Mucosa of rectum (tissue), 2 donors: ENCODE measurements at regions not wholly inside any gene's neighbourhood (a gene's known extent, or its start where the extent isn't known, plus 50 kb on each side); places are given as distances from the start of the nearest gene placed in this dataset.
A peak's percentile ranks its signal among the peaks of the same experiment; 100 is the strongest.

Source experiments
- H3K27ac ChIP-seq, 2 donors: one replicate each; pipeline ENCODE4 v1.7.0; 2013; ENCODE audit warnings: inconsistent platforms in 2 of 2, low read depth in 2 of 2, low read length in 2 of 2
- H3K27me3 ChIP-seq, 2 donors: one replicate each; pipeline ENCODE4 v1.7.0; 2013; ENCODE audit warnings: low read length in 2 of 2; ENCODE audit not compliant: control insufficient read depth in 2 of 2, insufficient read depth in 2 of 2
- H3K36me3 ChIP-seq, 2 donors: one replicate each; pipeline ENCODE4 v1.7.0; 2013; ENCODE audit warnings: low read length in 2 of 2; ENCODE audit not compliant: control insufficient read depth in 2 of 2, insufficient read depth in 2 of 2
- H3K4me1 ChIP-seq, 2 donors: one replicate each; pipeline ENCODE4 v1.7.0; 2013; ENCODE audit warnings: low read length in 2 of 2, mild to moderate bottlenecking in 1 of 2; ENCODE audit not compliant: control insufficient read depth in 2 of 2, insufficient read depth in 2 of 2
- H3K4me3 ChIP-seq, 2 donors: one replicate each; pipeline ENCODE4 v1.7.0; 2013; ENCODE audit warnings: low read length in 2 of 2
- H3K9ac ChIP-seq, 2 donors: one replicate each; pipeline ENCODE4 v1.7.0; 2013; ENCODE audit warnings: low read length in 2 of 2, low read depth in 1 of 2, mild to moderate bottlenecking in 1 of 2
- H3K9me3 ChIP-seq, 2 donors: one replicate each; pipeline ENCODE4 v1.7.0; 2013; ENCODE audit warnings: low read length in 2 of 2; ENCODE audit not compliant: control insufficient read depth in 2 of 2
- donor health status: healthy.
- donor health status: Normal muscosa, but diverticular disease.

DNA sequence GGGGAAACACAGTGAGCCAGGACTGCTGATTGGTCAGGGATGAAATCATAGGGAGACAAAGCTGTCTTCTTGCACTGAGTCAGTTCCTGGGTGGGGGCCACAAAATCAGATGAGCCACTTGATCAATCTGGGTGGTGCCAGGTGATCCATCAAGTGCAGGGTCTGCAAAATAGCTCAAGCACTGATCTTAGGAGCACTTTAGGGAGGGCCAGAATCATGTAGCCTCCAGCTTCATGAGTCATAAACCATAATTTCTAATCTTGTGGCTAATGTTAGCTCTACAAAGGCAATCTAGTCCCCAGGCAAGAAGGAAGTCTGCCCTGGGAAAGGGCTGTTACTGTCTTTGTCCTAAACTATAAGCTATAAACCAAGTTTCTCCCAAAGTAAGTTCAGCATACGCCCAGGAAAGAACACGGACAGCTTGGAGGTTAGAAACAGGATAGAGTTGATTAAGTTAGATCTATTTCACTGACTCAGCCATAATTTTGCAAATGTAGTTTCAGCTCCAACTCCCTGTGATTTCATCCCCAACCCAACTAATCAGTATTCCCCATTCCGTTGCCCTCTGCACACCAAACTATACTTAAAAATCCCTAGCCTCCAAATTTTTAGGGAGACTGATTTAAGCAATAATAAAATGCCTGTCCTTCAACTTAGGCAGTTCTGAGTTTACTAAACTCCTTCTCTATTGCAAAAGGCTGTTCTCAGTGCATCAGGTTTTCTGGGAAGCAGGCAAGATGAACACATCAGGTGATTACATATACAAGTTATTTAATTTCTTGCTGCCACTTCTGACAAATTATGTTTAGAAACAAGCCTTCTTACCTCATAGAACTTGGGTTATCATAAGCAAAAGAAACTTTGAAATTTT, 226.9 kb upstream of the SPOPL start:
- peak overlapping the region; percentile 59 to 79 for H3K27ac ChIP-seq
- H3K4me3 ChIP-seq, result peak overlapping the region; percentile 27 to 36
- H3K4me1 ChIP-seq, result peaks cover 10 to 23% of the 10 kb centered on the region in 2 donors
- H3K27me3 ChIP-seq, result no peaks in the 10 kb centered on the region
- H3K9ac ChIP-seq, result peak overlapping the region in 1 of 2 donors; percentile 19
- no peaks in the 10 kb centered on the region for H3K36me3 ChIP-seq
- no peaks in the 10 kb centered on the region for H3K9me3 ChIP-seq

DNA sequence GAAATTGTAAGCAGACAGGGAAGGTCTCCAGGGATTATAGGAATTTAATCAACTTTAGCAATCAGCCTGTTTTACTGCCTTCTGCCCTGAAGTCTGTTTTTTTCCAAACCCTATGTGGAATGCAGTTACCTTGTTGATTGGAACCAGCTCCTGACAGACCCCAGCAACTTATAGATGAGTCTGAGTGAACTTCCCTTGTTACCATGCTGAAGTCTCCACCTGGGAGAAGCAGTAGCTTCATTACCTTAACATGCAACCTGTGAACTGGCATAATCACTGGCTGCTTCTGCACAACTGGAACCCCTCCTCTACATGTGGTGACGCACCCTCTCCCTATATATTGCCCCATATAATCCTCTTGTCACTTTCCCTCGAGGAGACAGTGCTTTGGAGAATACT, 226.3 kb upstream of the SPOPL start:
- no peaks in the 10 kb centered on the region for H3K27me3 ChIP-seq
- peaks cover 10 to 23% of the 10 kb centered on the region in 2 donors for H3K4me1 ChIP-seq
- H3K27ac ChIP-seq, result peak overlapping the region; percentile 59 to 79
- H3K36me3 ChIP-seq, result no peaks in the 10 kb centered on the region
- no peaks in the 10 kb centered on the region for H3K9me3 ChIP-seq
- peak overlapping the region; percentile 27 to 36 for H3K4me3 ChIP-seq
- H3K9ac ChIP-seq, result peak overlapping the region in 1 of 2 donors; percentile 19

DNA sequence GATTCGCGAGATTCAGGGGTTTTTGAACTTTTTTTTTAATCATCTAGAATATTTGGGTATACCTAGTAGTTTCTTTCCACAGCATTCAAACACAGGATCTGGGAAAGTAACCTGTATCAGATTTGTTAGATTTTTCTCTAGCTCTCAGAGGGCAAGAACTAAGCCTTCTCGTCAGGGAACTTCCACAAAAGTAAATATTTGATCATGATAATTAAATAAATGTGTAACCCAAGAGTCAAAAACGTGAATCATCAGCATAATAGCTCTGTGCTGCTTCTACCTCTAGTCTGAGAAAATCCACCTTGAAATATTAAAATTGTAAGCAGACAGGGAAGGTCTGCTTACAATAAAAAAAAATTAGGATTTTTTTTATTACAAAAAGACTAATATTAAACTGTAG, 225.7 kb upstream of the SPOPL start:
- Histone ChIP-seq H3K27ac (peak overlapping the region; percentile 66 to 79), H3K9ac (no peak overlapping the region)

DNA sequence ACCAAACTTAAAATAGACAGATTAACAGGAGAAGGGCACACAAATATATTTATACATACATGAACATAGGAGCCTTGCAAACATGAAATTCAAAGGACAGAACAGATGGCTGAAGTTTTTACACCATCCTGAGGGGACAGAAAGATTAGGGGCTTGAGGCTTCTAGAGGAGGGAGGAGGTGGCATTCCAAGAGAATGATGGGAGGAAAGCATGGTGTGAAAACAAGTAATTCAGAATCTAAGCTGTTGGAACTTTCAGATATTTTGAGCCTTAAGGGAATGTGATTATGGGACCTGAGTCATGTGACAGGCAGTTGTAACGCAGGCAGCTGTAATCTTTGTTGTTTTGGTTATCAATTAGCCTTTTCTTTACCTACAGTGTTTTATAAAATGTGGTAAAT, 225.2 kb upstream of the SPOPL start:
- Histone ChIP-seq H3K4me3 (peak overlapping the region; percentile 26 to 36), H3K36me3 (no peaks in the 10 kb centered on the region), H3K9me3 (no peaks in the 10 kb centered on the region), H3K27me3 (no peaks in the 10 kb centered on the region), H3K27ac (peak overlapping the region; percentile 66 to 69), H3K9ac (no peak overlapping the region), H3K4me1 (peaks cover 10 to 23% of the 10 kb centered on the region in 2 donors)

More for the DNA sequence above, 225.7 kb upstream of the SPOPL start:
- no peaks in the 10 kb centered on the region for H3K36me3 ChIP-seq
- H3K4me1 ChIP-seq, result peaks cover 10 to 23% of the 10 kb centered on the region in 2 donors
- H3K9me3 ChIP-seq, result no peaks in the 10 kb centered on the region
- no peaks in the 10 kb centered on the region for H3K27me3 ChIP-seq
- no peak overlapping the region for H3K4me3 ChIP-seq

DNA sequence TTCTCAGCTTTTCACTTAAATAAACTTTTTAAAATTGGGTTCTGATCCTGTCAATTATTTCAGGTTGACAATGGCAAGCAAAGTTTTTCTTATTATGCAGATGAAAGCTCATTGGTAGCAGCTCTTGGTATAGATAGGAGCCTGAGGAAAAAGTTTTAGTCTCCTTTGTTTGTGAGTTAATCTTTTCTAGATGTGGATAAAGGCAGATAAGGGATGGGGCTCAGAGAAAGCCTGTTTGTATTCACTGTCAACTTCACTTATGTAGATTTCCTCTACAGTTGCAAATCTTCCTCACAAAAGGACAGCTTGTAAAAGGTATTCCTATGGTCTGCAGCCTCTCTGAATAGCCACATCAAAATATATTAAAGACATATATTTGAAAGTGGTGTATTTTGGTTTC, 224.5 kb upstream of the SPOPL start:
- Histone ChIP-seq H3K27me3 (no peaks in the 10 kb centered on the region), H3K36me3 (no peaks in the 10 kb centered on the region), H3K4me3 (no peak overlapping the region), H3K27ac (peak overlapping the region in 1 of 2 donors; percentile 69), H3K9me3 (no peaks in the 10 kb centered on the region), H3K9ac (no peak overlapping the region), H3K4me1 (peaks cover 10 to 23% of the 10 kb centered on the region in 2 donors)

DNA sequence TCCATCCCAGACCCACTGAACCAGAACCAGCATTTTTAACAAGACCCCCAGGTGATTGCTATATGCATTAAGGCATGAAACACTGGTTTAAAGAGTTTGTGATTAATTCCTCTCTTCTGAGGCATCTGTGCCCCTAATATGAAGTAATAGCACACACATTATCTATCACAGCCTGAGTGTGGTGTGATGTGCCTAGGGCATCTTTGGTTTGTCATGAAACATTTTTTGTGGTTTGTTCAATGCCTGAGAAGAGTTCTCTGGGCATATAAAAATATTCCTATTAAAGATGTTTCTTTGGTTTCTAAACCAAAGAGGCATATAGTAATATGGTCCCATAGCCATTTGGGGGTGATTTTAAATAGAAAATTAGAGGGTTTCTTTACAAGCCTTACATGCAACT, 221.7 kb upstream of the SPOPL start:
- H3K27me3 ChIP-seq, result no peaks in the 10 kb centered on the region
- peaks cover 4 to 15% of the 10 kb centered on the region in 2 donors for H3K4me1 ChIP-seq
- no peak overlapping the region for H3K4me3 ChIP-seq
- H3K36me3 ChIP-seq, result no peaks in the 10 kb centered on the region
- no peak overlapping the region for H3K9ac ChIP-seq
- no peaks in the 10 kb centered on the region for H3K9me3 ChIP-seq
- no peak overlapping the region for H3K27ac ChIP-seq

DNA sequence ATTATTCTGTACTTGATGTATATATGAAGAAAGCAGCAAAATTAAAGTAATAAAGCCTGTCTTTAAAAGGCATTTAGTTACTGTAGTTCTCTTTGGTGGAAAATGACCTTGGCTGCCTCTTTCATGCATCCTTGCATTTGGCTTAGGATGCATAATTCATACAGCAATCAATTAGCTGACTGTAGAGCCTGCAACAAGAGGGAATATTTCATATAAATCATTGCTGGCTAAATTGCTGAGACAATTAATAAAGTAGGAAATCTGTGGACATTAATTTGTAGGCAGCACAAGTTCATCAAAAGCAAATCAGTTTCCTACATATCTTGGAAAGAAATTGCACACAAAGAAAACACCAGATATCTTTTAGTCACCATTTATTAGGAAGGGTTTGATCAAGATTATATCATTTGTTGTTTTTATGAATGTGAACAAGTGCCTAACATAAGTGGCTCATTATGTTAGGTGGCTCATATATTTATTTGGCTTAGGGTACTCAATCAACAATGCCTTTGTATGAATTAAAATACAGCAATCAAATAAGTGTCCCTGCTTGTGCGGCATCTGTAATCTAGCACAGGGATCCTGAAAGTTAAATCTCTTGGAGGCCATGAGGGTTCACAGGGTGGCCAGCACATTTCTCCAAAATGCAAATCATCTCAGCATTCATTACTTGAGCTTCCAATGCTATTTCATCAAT, 220.4 kb upstream of the SPOPL start:
- Histone ChIP-seq H3K36me3 (no peaks in the 10 kb centered on the region), H3K9ac (no peak overlapping the region), H3K27me3 (no peaks in the 10 kb centered on the region), H3K9me3 (no peaks in the 10 kb centered on the region), H3K27ac (no peak overlapping the region), H3K4me1 (peaks cover 4% of the 10 kb centered on the region in 2 donors), H3K4me3 (no peak overlapping the region)

DNA sequence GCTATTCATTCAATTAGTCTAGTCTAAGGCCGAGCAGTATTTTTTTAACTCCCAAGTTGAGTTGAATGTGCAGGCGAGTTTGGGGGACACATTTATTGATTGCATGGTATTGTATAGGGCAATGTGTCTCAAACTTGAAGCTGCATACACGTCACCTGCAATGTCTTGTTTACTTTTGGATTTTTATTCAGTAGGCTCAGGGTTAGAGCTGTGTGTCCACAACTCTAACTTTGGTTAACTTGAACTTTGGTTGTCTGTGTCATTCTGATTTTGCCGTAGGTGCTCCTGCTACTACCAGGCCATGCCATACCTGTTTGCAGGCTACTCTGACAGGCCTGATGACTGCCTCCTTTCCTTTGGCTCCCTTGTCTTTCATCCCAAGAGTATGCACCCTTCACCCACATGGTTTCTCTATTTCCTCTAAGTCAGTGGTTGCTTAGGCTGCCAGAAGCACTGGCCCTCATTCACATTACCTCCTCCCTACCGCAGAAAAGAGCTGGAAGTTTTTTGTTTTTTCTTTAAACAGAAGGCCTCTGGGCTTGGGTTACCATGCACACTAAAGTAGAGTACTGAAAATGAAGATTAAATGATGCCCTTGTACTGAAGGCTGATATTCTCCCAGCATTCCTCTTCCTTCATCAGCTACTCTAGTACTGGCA, 219.4 kb upstream of the SPOPL start:
- Histone ChIP-seq H3K9ac (no peak overlapping the region), H3K4me1 (no peaks in the 10 kb centered on the region), H3K36me3 (no peaks in the 10 kb centered on the region), H3K9me3 (no peaks in the 10 kb centered on the region), H3K4me3 (no peak overlapping the region), H3K27me3 (no peaks in the 10 kb centered on the region), H3K27ac (no peak overlapping the region)

DNA sequence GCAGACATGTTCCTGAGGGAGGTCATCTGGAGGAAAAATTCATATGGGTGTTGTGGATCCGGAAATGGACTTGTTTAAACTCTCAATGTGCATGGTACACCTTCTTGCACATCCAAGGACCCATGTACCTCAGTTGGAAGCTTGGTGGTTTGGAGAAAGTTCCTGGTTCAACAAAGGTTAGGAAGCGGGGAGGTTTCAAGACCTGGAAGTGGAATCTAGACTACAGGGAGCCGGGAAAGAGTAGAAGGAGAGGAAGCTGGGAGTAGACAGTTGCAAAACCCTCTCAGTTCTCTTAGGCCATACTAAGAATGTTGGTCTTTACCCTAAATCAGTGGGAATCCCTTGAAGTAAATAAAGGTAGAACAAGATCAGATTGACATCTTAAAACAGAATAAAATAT, 209.8 kb upstream of the SPOPL start:
- Histone ChIP-seq H3K27me3 (no peaks in the 10 kb centered on the region), H3K9ac (no peak overlapping the region), H3K4me1 (no peaks in the 10 kb centered on the region), H3K27ac (no peak overlapping the region), H3K4me3 (no peak overlapping the region), H3K9me3 (no peaks in the 10 kb centered on the region), H3K36me3 (no peaks in the 10 kb centered on the region)

DNA sequence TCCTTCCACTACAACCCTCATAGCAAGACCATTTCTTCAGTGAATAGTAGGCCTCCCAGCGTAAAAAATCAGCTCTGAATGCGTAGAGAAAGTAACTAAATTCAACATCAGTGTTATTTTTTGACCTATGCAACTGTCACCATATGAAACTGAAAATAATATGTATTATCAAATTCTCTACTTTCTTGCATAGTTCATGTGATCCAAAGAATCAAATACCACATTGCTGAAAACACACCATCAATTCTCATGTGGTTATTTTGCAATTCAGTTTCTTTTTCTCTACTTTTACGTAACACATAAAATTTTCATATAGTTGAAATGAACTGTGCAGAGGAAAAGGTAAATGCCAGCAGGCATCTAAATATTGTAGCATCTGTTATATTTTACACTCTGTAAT, 208.5 kb upstream of the SPOPL start:
- H3K9ac ChIP-seq, result no peak overlapping the region
- H3K4me3 ChIP-seq, result no peak overlapping the region
- no peaks in the 10 kb centered on the region for H3K9me3 ChIP-seq
- H3K36me3 ChIP-seq, result no peaks in the 10 kb centered on the region
- H3K27ac ChIP-seq, result no peak overlapping the region
- H3K27me3 ChIP-seq, result no peaks in the 10 kb centered on the region
- no peaks in the 10 kb centered on the region for H3K4me1 ChIP-seq
